ENCODE measurements at regions not wholly inside any gene's neighbourhood (a gene's known extent, or its start where the extent isn't known, plus 50 kb on each side); places are given as distances from the start of the nearest gene placed in this dataset.

- TF ChIP-seq POLR2A (IDR thresholded peaks at IDR 0.05) (no peak), CTCF (IDR thresholded peaks at IDR 0.05) (no peak)
Observed at GRCh38 chr9:31325778-31326177, 1058.7 kb upstream of the ACO1 start.

Data from lower leg skin (tissue), 3 donors.